Spleen (tissue), 7 donors: ENCODE measurements at regions not wholly inside any gene's neighbourhood (a gene's known extent, or its start where the extent isn't known, plus 50 kb on each side); places are given as distances from the start of the nearest gene placed in this dataset.

ENCODE experiments used
- CTCF ChIP-seq, 11 experiments: fragments of 200-600 bp in 7 of 11; fragments of 450-650 bp in 4 of 11; sonication (generic) in 4 of 11; IDR thresholded peaks in 8 of 11; conservative IDR thresholded peaks in 3 of 11; 1 replicate in 7 of 11; 2 replicates in 4 of 11; pipeline versions ENCODE4 v1.4.0 to v1.8.0; 2016 to 2021; ENCODE audit warnings: antibody characterized with exemption in 11 of 11, inconsistent platforms in 4 of 11, mild to moderate bottlenecking in 1 of 11
- POLR2A ChIP-seq, 3 donors: fragments of 450-650 bp; IDR thresholded peaks; one replicate each; pipeline ENCODE4 v1.5.1; 2017; ENCODE audit warnings: antibody characterized with exemption in 3 of 3, mild to moderate bottlenecking in 1 of 3
- POLR2AphosphoS5 ChIP-seq, 3 donors: sonication (generic); formaldehyde crosslinking; IDR thresholded peaks; one replicate each; pipeline ENCODE4 v1.5.1; 2017; ENCODE audit warnings: antibody characterized with exemption in 3 of 3
- donor health status: DM: no; HTN: no; CAD: no; lungs with moderate emphysema.
- donor health status: DM: no; HTN: no; CAD: no.
- donor health status: DM: no; HTN: no; CAD: no.

GRCh38 chr3:103968131-103968530 is 1398.6 kb upstream of the ALCAM start:
- TF ChIP-seq POLR2A (IDR thresholded peaks at IDR 0.05) (no peak), CTCF (IDR thresholded peaks at IDR 0.05 in 8 of 11, conservative IDR thresholded peaks at IDR 0.05 in 3 of 11) (no peak), POLR2AphosphoS5 (IDR thresholded peaks at IDR 0.05) (no peak)
